ENCODE measurements at regions not wholly inside any gene's neighbourhood (a gene's known extent, or its start where the extent isn't known, plus 50 kb on each side); places are given as distances from the start of the nearest gene placed in this dataset.
A peak's percentile ranks its signal among the peaks of the same experiment; 100 is the strongest.

DNA sequence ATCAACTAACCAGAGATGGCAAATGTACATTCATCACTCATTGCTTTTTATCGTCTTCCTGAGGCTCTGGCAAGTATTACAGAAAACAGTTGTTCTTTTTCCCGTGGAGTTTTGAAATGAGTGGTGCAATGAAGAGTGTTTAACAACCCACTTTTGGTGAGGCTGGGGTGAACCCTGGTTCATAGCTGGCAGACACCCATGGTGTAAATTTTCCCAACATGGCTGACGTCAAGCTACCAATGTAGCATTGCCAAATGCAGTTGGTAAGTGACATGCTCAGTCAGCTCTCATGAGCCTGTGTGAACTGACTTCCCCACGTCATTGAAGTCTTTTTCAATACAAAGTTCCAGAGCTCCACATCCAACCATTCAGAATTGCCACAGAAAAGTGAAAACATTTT, 386.2 kb downstream of the TMEM114 start:
- 69% methylated on average over 4 of the region's 4 CpGs for WGBS
- intact Hi-C loops (cut with DNase I) = no loop called here
- H3K9me3 ChIP-seq = peaks cover 0 to 22% (median 10%) of the 10 kb centered on the region in 4 donors
- DNase-seq (ENCODE audit: extremely low spot score) = no peak
- no peaks in the 10 kb centered on the region for H3K36me3 ChIP-seq
- H3K27ac ChIP-seq (replicated peaks in 1 of 4) = no peak overlapping the region
- TF ChIP-seq POLR2AphosphoS5 (IDR thresholded peaks at IDR 0.05) (no peak), POLR2A (IDR thresholded peaks at IDR 0.05; ENCODE audit: low read depth) (no peak), EP300 (IDR thresholded peaks at IDR 0.05) (no peak)
- TF ChIP-seq, protein P1, sequence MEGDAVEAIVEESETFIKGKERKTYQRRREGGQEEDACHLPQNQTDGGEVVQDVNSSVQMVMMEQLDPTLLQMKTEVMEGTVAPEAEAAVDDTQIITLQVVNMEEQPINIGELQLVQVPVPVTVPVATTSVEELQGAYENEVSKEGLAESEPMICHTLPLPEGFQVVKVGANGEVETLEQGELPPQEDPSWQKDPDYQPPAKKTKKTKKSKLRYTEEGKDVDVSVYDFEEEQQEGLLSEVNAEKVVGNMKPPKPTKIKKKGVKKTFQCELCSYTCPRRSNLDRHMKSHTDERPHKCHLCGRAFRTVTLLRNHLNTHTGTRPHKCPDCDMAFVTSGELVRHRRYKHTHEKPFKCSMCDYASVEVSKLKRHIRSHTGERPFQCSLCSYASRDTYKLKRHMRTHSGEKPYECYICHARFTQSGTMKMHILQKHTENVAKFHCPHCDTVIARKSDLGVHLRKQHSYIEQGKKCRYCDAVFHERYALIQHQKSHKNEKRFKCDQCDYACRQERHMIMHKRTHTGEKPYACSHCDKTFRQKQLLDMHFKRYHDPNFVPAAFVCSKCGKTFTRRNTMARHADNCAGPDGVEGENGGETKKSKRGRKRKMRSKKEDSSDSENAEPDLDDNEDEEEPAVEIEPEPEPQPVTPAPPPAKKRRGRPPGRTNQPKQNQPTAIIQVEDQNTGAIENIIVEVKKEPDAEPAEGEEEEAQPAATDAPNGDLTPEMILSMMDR (IDR thresholded peaks at IDR 0.05) = no peak
- no peaks in the 10 kb centered on the region for H3K4me1 ChIP-seq
- no peak overlapping the region for H3K4me3 ChIP-seq
- H3K27me3 ChIP-seq = no peaks in the 10 kb centered on the region

DNA sequence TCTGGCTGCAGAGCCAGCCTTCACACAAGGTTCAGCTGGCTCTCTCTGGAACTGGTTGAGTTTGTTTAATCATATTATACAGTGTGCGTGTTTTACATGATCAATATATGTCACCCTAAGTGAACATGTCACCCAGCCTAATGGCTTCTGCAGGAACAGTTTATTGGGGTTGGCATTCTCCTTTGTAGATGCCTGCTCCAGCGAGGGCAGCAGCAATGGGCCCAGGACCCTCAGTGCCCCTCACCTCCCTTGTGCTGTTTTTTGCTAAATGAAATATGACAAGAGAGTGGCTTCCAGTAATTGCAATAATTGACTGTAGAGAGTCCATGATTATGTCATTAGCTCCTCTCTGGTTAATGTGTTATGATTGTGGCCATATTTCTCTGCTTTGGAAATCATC, 387.2 kb downstream of the TMEM114 start:
- no peak for DNase-seq (ENCODE audit: extremely low spot score)
- H3K4me3 ChIP-seq = no peak overlapping the region
- no peaks in the 10 kb centered on the region for H3K27me3 ChIP-seq
- TF ChIP-seq POLR2A (IDR thresholded peaks at IDR 0.05; ENCODE audit: low read depth) (no peak), EP300 (IDR thresholded peaks at IDR 0.05) (no peak), POLR2AphosphoS5 (IDR thresholded peaks at IDR 0.05) (no peak)
- TF ChIP-seq, protein P1 (IDR thresholded peaks at IDR 0.05) = no peak
- no peaks in the 10 kb centered on the region for H3K4me1 ChIP-seq
- H3K27ac ChIP-seq (replicated peaks in 1 of 4) = no peak overlapping the region
- 71% methylated on average over 2 of the region's 2 CpGs for WGBS
- intact Hi-C loops (cut with DNase I) = no loop called here
- H3K36me3 ChIP-seq = no peaks in the 10 kb centered on the region
- H3K9me3 ChIP-seq = peaks cover 0 to 25% (median 10%) of the 10 kb centered on the region in 4 donors

DNA sequence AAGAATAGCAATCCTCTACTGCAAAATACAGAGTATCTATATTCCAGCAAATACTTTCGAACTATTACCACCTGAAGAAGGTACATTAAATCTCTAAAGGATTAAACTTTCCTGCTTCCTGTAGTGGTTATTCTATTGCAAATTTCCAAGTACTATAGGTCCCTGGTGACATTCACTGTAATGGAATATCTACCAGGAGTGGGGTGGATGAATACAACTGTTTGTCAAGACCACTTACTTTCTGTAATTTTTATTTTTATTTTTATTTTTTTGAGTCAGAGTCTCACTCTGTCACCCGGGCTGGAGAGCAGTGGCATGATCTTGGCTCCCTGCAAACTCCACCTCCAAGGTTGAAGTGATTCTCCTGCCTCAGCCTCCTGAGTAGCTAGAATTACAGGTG, 389.5 kb downstream of the TMEM114 start:
- 85% methylated on average over 2 of the region's 2 CpGs for WGBS
- intact Hi-C loops (cut with DNase I) = no loop called here

DNA sequence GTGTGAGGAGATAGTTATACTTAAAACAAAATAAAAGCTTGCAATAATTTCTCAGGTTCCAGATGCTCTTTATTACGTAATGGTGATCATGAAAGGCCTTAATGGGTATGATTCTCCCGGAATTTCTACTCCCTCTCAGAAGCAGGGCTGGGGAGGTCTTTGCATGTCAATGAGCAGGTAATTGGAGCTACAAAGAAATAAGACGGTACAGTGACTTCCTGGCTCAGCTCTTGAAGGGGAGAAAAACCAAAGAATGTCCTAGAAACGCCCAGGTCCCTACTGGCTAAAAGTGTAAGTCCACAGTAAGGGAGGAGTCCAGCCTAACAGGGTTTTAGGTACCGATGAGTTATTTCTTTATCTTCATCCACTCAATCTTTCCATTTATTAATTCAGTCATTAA, 390.9 kb downstream of the TMEM114 start:
- peaks cover 0 to 22% (median 10%) of the 10 kb centered on the region in 4 donors for H3K9me3 ChIP-seq
- no peaks in the 10 kb centered on the region for H3K36me3 ChIP-seq
- intact Hi-C loops (cut with DNase I) = no loop called here
- no peaks in the 10 kb centered on the region for H3K4me1 ChIP-seq
- H3K27me3 ChIP-seq = no peaks in the 10 kb centered on the region
- TF ChIP-seq POLR2A (IDR thresholded peaks at IDR 0.05; ENCODE audit: low read depth) (no peak), POLR2AphosphoS5 (IDR thresholded peaks at IDR 0.05) (no peak), EP300 (IDR thresholded peaks at IDR 0.05) (no peak)
- TF ChIP-seq, protein P1 (IDR thresholded peaks at IDR 0.05) = no peak
- DNase-seq (ENCODE audit: extremely low spot score) = no peak
- 58% methylated on average over 5 of the region's 5 CpGs for WGBS
- no peak overlapping the region for H3K4me3 ChIP-seq
- H3K27ac ChIP-seq (replicated peaks in 1 of 4) = no peak overlapping the region

More for the DNA sequence above, 389.5 kb downstream of the TMEM114 start:
- Histone ChIP-seq H3K36me3 (no peaks in the 10 kb centered on the region), H3K9me3 (peaks cover 0 to 25% (median 10%) of the 10 kb centered on the region in 4 donors), H3K27ac (replicated peaks in 1 of 4) (no peak overlapping the region), H3K4me1 (no peaks in the 10 kb centered on the region), H3K27me3 (no peaks in the 10 kb centered on the region), H3K4me3 (no peak overlapping the region)
- TF ChIP-seq, protein P1 (IDR thresholded peaks at IDR 0.05) = no peak
- TF ChIP-seq EP300 (IDR thresholded peaks at IDR 0.05) (no peak), POLR2AphosphoS5 (IDR thresholded peaks at IDR 0.05) (no peak), POLR2A (IDR thresholded peaks at IDR 0.05; ENCODE audit: low read depth) (no peak)
- peak; percentile 21 for DNase-seq (ENCODE audit: extremely low spot score)

DNA sequence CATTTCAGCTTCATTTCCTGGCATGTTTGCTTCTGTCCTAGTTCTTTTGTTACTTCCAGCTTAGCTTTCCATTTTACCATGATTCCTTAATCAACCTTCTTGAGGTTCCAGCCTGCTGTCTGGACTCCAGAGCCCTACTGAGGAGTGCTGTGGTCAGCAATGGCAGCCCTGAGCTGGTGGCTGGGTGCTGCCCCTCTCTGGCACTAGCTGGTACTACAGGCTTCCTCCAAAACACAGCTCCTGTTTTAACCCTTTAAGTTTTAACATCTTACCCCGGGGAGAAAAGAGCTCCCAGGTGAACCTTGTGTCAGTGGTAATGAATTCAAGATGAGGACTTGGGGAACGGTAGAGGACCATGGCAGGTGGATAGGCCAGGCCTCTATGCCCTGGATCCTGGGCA, 395.5 kb downstream of the TMEM114 start:
- Histone ChIP-seq H3K27ac (replicated peaks in 1 of 4) (no peak overlapping the region), H3K27me3 (no peaks in the 10 kb centered on the region), H3K4me3 (no peak overlapping the region), H3K9me3 (peaks cover 0 to 6% (median 0%) of the 10 kb centered on the region in 4 donors), H3K4me1 (no peaks in the 10 kb centered on the region), H3K36me3 (no peaks in the 10 kb centered on the region)
- WGBS = 42% methylated on average over 2 of the region's 2 CpGs
- TF ChIP-seq EP300 (IDR thresholded peaks at IDR 0.05) (no peak), POLR2A (IDR thresholded peaks at IDR 0.05; ENCODE audit: low read depth) (no peak), POLR2AphosphoS5 (IDR thresholded peaks at IDR 0.05) (no peak)
- TF ChIP-seq, protein P1 (IDR thresholded peaks at IDR 0.05) = no peak
- no peak for DNase-seq (ENCODE audit: extremely low spot score)
- intact Hi-C loops (cut with DNase I) = no loop called here

Measured in esophagus muscularis mucosa (tissue), 4 donors.